ENCODE measurements at regions not wholly inside any gene's neighbourhood (a gene's known extent, or its start where the extent isn't known, plus 50 kb on each side); places are given as distances from the start of the nearest gene placed in this dataset.

- Histone ChIP-seq H3K9ac (ENCODE audit: insufficient read depth, low read length, poor library complexity, severe bottlenecking) (no peak overlapping the region), H3K36me3 (replicated peaks in 1 of 2; ENCODE audit: control insufficient read depth in 1 of 2, insufficient read depth in 2 of 2, low read length in 2 of 2) (no peaks in the 10 kb centered on the region), H3K79me2 (ENCODE audit: insufficient read depth, low read length) (no peaks in the 10 kb centered on the region), H3K4me3 (replicated peaks in 1 of 3; ENCODE audit: low read depth in 2 of 3, low read length in 3 of 3) (no peak overlapping the region), H3K27ac (ENCODE audit: low read depth in 1 of 2, low read length in 2 of 2) (no peak overlapping the region), H3K27me3 (ENCODE audit: control insufficient read depth in 2 of 2, insufficient read depth in 2 of 2, low read length in 2 of 2) (no peaks in the 10 kb centered on the region), H3K4me1 (ENCODE audit: control insufficient read depth in 1 of 2, insufficient read depth in 2 of 2, low read length in 2 of 2) (no peaks in the 10 kb centered on the region), H4K20me1 (ENCODE audit: insufficient read depth, low read length) (no peaks in the 10 kb centered on the region), H3K4me2 (replicated peaks; ENCODE audit: extremely low read depth, low read length, poor library complexity, severe bottlenecking) (no peak overlapping the region), H3K9me3 (replicated peaks in 1 of 2; ENCODE audit: control insufficient read depth in 1 of 2, insufficient read depth in 1 of 2, low read length in 2 of 2) (peaks cover 0 to 3% of the 10 kb centered on the region in 2 donors), H2AFZ (ENCODE audit: insufficient read depth, low read depth, low read length, poor library complexity, severe bottlenecking) (no peak overlapping the region)
- no peak for TF ChIP-seq CTCF (IDR thresholded peaks at IDR 0.05)
- H3K27ac Mint-ChIP-seq, result no peak overlapping the region
- DNase-seq, result no peak
- no peaks in the 10 kb centered on the region for H3K36me3 Mint-ChIP-seq
- H3K27me3 Mint-ChIP-seq (ENCODE audit: low read depth in 3 of 3), result no peaks in the 10 kb centered on the region
- H3K9me3 Mint-ChIP-seq, result peaks cover 0 to 6% (median 2%) of the 10 kb centered on the region in 7 donors
- intact Hi-C loops (cut with micrococcal nuclease), result no loop called here
- no CpG with 5 or more reads among the region's 2 CpGs for WGBS (ENCODE audit: insufficient coverage)
- H3K4me1 Mint-ChIP-seq, result no peaks in the 10 kb centered on the region
- H3K4me3 Mint-ChIP-seq, result no peak overlapping the region
Observed at GRCh38 chr4:18880871-18881270, 859.3 kb upstream of the LCORL start.

- no peak overlapping the region for H2AFZ ChIP-seq (ENCODE audit: insufficient read depth, low read depth, low read length, poor library complexity, severe bottlenecking)
Observed at GRCh38 chr4:18878561-18878960, 857.0 kb upstream of the LCORL start.

More at GRCh38 chr4:18878561-18878960, 857.0 kb upstream of the LCORL start:
- Mint-ChIP-seq H3K4me3 (no peak overlapping the region), H3K27ac (no peak overlapping the region), H3K27me3 (ENCODE audit: low read depth in 3 of 3) (no peaks in the 10 kb centered on the region), H3K9me3 (peaks cover 0 to 12% (median 3%) of the 10 kb centered on the region in 7 donors), H3K36me3 (no peaks in the 10 kb centered on the region), H3K4me1 (no peaks in the 10 kb centered on the region)
- Histone ChIP-seq H3K4me3 (replicated peaks in 1 of 3; ENCODE audit: low read depth in 2 of 3, low read length in 3 of 3) (no peak overlapping the region), H3K9ac (ENCODE audit: insufficient read depth, low read length, poor library complexity, severe bottlenecking) (no peak overlapping the region), H3K4me2 (replicated peaks; ENCODE audit: extremely low read depth, low read length, poor library complexity, severe bottlenecking) (no peak overlapping the region), H3K4me1 (ENCODE audit: control insufficient read depth in 1 of 2, insufficient read depth in 2 of 2, low read length in 2 of 2) (no peaks in the 10 kb centered on the region), H3K27ac (ENCODE audit: low read depth in 1 of 2, low read length in 2 of 2) (no peak overlapping the region), H3K79me2 (ENCODE audit: insufficient read depth, low read length) (no peaks in the 10 kb centered on the region), H3K36me3 (replicated peaks in 1 of 2; ENCODE audit: control insufficient read depth in 1 of 2, insufficient read depth in 2 of 2, low read length in 2 of 2) (no peaks in the 10 kb centered on the region), H3K27me3 (ENCODE audit: control insufficient read depth in 2 of 2, insufficient read depth in 2 of 2, low read length in 2 of 2) (no peaks in the 10 kb centered on the region), H3K9me3 (replicated peaks in 1 of 2; ENCODE audit: control insufficient read depth in 1 of 2, insufficient read depth in 1 of 2, low read length in 2 of 2) (peaks cover 5 to 7% of the 10 kb centered on the region in 2 donors), H4K20me1 (ENCODE audit: insufficient read depth, low read length) (no peaks in the 10 kb centered on the region)
- no peak for DNase-seq
- WGBS (ENCODE audit: insufficient coverage), result no CpG with 5 or more reads among the region's 1 CpG
- intact Hi-C loops (cut with micrococcal nuclease), result no loop called here
- no peak for TF ChIP-seq CTCF (IDR thresholded peaks at IDR 0.05)
